DOHH2 (cell line): ENCODE measurements at regions not wholly inside any gene's neighbourhood (a gene's known extent, or its start where the extent isn't known, plus 50 kb on each side); places are given as distances from the start of the nearest gene placed in this dataset.

Experiments
- H3F3A ChIP-seq: fragments of 200-600 bp; sonication (generic), shearing (Covaris generic); 2 replicates; pipeline ENCODE4 v1.6.0; 2016; ENCODE audit warnings: antibody characterized with exemption, mild to moderate bottlenecking; ENCODE audit not compliant: control insufficient read depth, insufficient read depth
- H3K27ac ChIP-seq: fragments of 200-600 bp; sonication (generic); 2 replicates; pipeline ENCODE4 v1.5.1; 2014; ENCODE audit warnings: low read depth, mild to moderate bottlenecking, low read length, moderate library complexity
- H3K27me3 ChIP-seq: fragments of 200-600 bp; sonication (generic); 2 replicates; pipeline ENCODE4 v1.6.1; 2014; ENCODE audit warnings: mild to moderate bottlenecking, low read length, mixed read lengths; ENCODE audit not compliant: control insufficient read depth
- H3K36me3 ChIP-seq: fragments of 200-600 bp; sonication (generic); 2 replicates; pipeline ENCODE4 v1.6.1; 2014; ENCODE audit warnings: mild to moderate bottlenecking, low read length, moderate library complexity, mixed read lengths; ENCODE audit not compliant: control insufficient read depth
- H3K4me1 ChIP-seq: fragments of 200-600 bp; sonication (generic); 2 replicates; pipeline ENCODE4 v1.6.1; 2014; ENCODE audit warnings: mild to moderate bottlenecking, low read length, mixed read lengths; ENCODE audit not compliant: control insufficient read depth
- H3K4me2 ChIP-seq: fragments of 200-600 bp; sonication (generic); 2 replicates; pipeline ENCODE4 v1.6.0; 2014; ENCODE audit warnings: mild to moderate bottlenecking, low read length, moderate library complexity
- H3K4me3 ChIP-seq: fragments of 200-600 bp; sonication (generic); 2 replicates; pipeline ENCODE4 v1.5.1; 2014; ENCODE audit warnings: mild to moderate bottlenecking, low read length, mixed read lengths
- H3K79me2 ChIP-seq: fragments of 200-600 bp; sonication (generic); 2 replicates; pipeline ENCODE4 v1.6.1; 2014; ENCODE audit warnings: mild to moderate bottlenecking, low read length, mixed read lengths; ENCODE audit not compliant: control insufficient read depth
- H3K9me2 ChIP-seq: fragments of 200-600 bp; sonication (generic); replicated peaks from 2 replicates; pipeline ENCODE4 v1.6.1; 2014; ENCODE audit warnings: mild to moderate bottlenecking, low read length, mixed read lengths; ENCODE audit not compliant: control insufficient read depth
- H3K9me3 ChIP-seq: fragments of 200-600 bp; sonication (generic); 2 replicates; pipeline ENCODE4 v1.6.1; 2014; ENCODE audit warnings: antibody characterized with exemption, low read length, mixed read lengths; ENCODE audit not compliant: control insufficient read depth, insufficient read depth
- H4K20me1 ChIP-seq: fragments of 200-600 bp; sonication (generic); 2 replicates; pipeline ENCODE4 v1.6.0; 2014; ENCODE audit warnings: low read depth, mild to moderate bottlenecking, antibody characterized with exemption, low read length, moderate library complexity; ENCODE audit not compliant: control insufficient read depth, insufficient read depth
- EZH2phosphoT487 ChIP-seq: fragments of 200-600 bp; sonication (generic); IDR thresholded peaks from 2 replicates; pipeline ENCODE4 v1.6.1; 2017; ENCODE audit warnings: borderline replicate concordance, mild to moderate bottlenecking, antibody characterized with exemption, low read length, moderate library complexity, mixed read lengths
- TF ChIP-seq, protein P1 (sequence below): fragments of 200-600 bp; sonication (generic); IDR thresholded peaks from one replicate; pipeline ENCODE4 v1.5.1; 2014; ENCODE audit warnings: antibody characterized with exemption, mild to moderate bottlenecking, low read depth, low read length; ENCODE audit not compliant: poor library complexity, severe bottlenecking

- H3K4me1 ChIP-seq, result no peaks in the 10 kb centered on the region
- H3K4me2 ChIP-seq, result no peak overlapping the region
- no peak for TF ChIP-seq EZH2phosphoT487
- TF ChIP-seq, protein P1, sequence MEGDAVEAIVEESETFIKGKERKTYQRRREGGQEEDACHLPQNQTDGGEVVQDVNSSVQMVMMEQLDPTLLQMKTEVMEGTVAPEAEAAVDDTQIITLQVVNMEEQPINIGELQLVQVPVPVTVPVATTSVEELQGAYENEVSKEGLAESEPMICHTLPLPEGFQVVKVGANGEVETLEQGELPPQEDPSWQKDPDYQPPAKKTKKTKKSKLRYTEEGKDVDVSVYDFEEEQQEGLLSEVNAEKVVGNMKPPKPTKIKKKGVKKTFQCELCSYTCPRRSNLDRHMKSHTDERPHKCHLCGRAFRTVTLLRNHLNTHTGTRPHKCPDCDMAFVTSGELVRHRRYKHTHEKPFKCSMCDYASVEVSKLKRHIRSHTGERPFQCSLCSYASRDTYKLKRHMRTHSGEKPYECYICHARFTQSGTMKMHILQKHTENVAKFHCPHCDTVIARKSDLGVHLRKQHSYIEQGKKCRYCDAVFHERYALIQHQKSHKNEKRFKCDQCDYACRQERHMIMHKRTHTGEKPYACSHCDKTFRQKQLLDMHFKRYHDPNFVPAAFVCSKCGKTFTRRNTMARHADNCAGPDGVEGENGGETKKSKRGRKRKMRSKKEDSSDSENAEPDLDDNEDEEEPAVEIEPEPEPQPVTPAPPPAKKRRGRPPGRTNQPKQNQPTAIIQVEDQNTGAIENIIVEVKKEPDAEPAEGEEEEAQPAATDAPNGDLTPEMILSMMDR, result no peak
- no peak overlapping the region for H3K27ac ChIP-seq
- H3K79me2 ChIP-seq, result no peaks in the 10 kb centered on the region
- H3F3A ChIP-seq, result no peaks in the 10 kb centered on the region
- H4K20me1 ChIP-seq, result no peaks in the 10 kb centered on the region
- no peaks in the 10 kb centered on the region for H3K36me3 ChIP-seq
- no peaks in the 10 kb centered on the region for H3K9me2 ChIP-seq
- no peaks in the 10 kb centered on the region for H3K27me3 ChIP-seq
- H3K4me3 ChIP-seq, result no peak overlapping the region
- H3K9me3 ChIP-seq, result no peaks in the 10 kb centered on the region
These were observed 203.6 kb upstream of the DAB2 start for GRCh38 chr5:39628348-39628747.

GRCh38 chr5:39624890-39625289 is 200.1 kb upstream of the DAB2 start:
- no peak for TF ChIP-seq EZH2phosphoT487
- TF ChIP-seq, protein P1, result no peak
- Histone ChIP-seq H3K4me3 (no peak overlapping the region), H4K20me1 (no peaks in the 10 kb centered on the region), H3K79me2 (no peaks in the 10 kb centered on the region), H3K27ac (no peak overlapping the region), H3K4me2 (no peak overlapping the region), H3K27me3 (no peaks in the 10 kb centered on the region), H3K36me3 (no peaks in the 10 kb centered on the region), H3K9me3 (no peaks in the 10 kb centered on the region), H3F3A (no peaks in the 10 kb centered on the region), H3K4me1 (no peaks in the 10 kb centered on the region), H3K9me2 (no peaks in the 10 kb centered on the region)

GRCh38 chr5:39624268-39624886 is 199.6 kb upstream of the DAB2 start:
- no peak overlapping the region for H3K4me3 ChIP-seq
- no peak overlapping the region for H3K4me2 ChIP-seq
- no peaks in the 10 kb centered on the region for H3K9me3 ChIP-seq

More at GRCh38 chr5:39624268-39624886, 199.6 kb upstream of the DAB2 start:
- no peaks in the 10 kb centered on the region for H4K20me1 ChIP-seq
- H3K27ac ChIP-seq, result no peak overlapping the region
- H3K9me2 ChIP-seq, result no peaks in the 10 kb centered on the region
- H3F3A ChIP-seq, result no peaks in the 10 kb centered on the region
- H3K4me1 ChIP-seq, result no peaks in the 10 kb centered on the region
- H3K36me3 ChIP-seq, result no peaks in the 10 kb centered on the region
- TF ChIP-seq EZH2phosphoT487, result no peak
- TF ChIP-seq, protein P1, result no peak
- no peaks in the 10 kb centered on the region for H3K79me2 ChIP-seq
- no peaks in the 10 kb centered on the region for H3K27me3 ChIP-seq
